ENCODE measurements at regions not wholly inside any gene's neighbourhood (a gene's known extent, or its start where the extent isn't known, plus 50 kb on each side); places are given as distances from the start of the nearest gene placed in this dataset.

GRCh38 chr9:107547772-107548297, 58.3 kb upstream of the KLF4 start:
- H3K4me3 Mint-ChIP-seq, result no peak overlapping the region
- TF ChIP-seq CTCF (IDR thresholded peaks at IDR 0.05), result no peak
- no peak for DNase-seq
- no peak for ATAC-seq (ENCODE audit: low read depth)
- H3K27ac Mint-ChIP-seq, result no peak overlapping the region
- intact Hi-C loops (cut with micrococcal nuclease), result no loop called here
- no peaks in the 10 kb centered on the region for H3K4me1 Mint-ChIP-seq
- H3K9me3 Mint-ChIP-seq, result no peaks in the 10 kb centered on the region
- no peaks in the 10 kb centered on the region for H3K36me3 Mint-ChIP-seq (ENCODE audit: low read depth)
- no peaks in the 10 kb centered on the region for H3K27me3 Mint-ChIP-seq
- ChIA-PET POLR2A (no interaction called here), CTCF (no interaction called here)

GRCh38 chr9:107547303-107547702, 57.7 kb upstream of the KLF4 start:
- ChIA-PET POLR2A (no interaction called here), CTCF (no interaction called here)
- no peak overlapping the region for H3K4me3 Mint-ChIP-seq
- no peak for DNase-seq
- H3K9me3 Mint-ChIP-seq, result no peaks in the 10 kb centered on the region
- H3K36me3 Mint-ChIP-seq (ENCODE audit: low read depth), result no peaks in the 10 kb centered on the region
- H3K27ac Mint-ChIP-seq, result no peak overlapping the region
- ATAC-seq (ENCODE audit: low read depth), result no peak
- H3K4me1 Mint-ChIP-seq, result no peaks in the 10 kb centered on the region
- intact Hi-C loops (cut with micrococcal nuclease), result no loop called here
- no peaks in the 10 kb centered on the region for H3K27me3 Mint-ChIP-seq
- TF ChIP-seq CTCF (IDR thresholded peaks at IDR 0.05), result no peak

GRCh38 chr9:107546859-107547258, 57.3 kb upstream of the KLF4 start:
- no peak for TF ChIP-seq CTCF (IDR thresholded peaks at IDR 0.05)
- no peaks in the 10 kb centered on the region for H3K27me3 Mint-ChIP-seq
- H3K9me3 Mint-ChIP-seq, result no peaks in the 10 kb centered on the region
- no peak overlapping the region for H3K4me3 Mint-ChIP-seq
- H3K4me1 Mint-ChIP-seq, result no peaks in the 10 kb centered on the region
- H3K36me3 Mint-ChIP-seq (ENCODE audit: low read depth), result no peaks in the 10 kb centered on the region
- H3K27ac Mint-ChIP-seq, result no peak overlapping the region
- no peak for DNase-seq
- ATAC-seq (ENCODE audit: low read depth), result no peak
- CTCF ChIA-PET, result no interaction called here
- intact Hi-C loops (cut with micrococcal nuclease), result no loop called here
- POLR2A ChIA-PET, result no interaction called here

GRCh38 chr9:107545036-107545435, 55.5 kb upstream of the KLF4 start:
- H3K9me3 Mint-ChIP-seq, result no peaks in the 10 kb centered on the region
- intact Hi-C loops (cut with micrococcal nuclease), result no loop called here
- no peaks in the 10 kb centered on the region for H3K27me3 Mint-ChIP-seq
- H3K4me3 Mint-ChIP-seq, result no peak overlapping the region
- TF ChIP-seq CTCF (IDR thresholded peaks at IDR 0.05), result no peak
- H3K27ac Mint-ChIP-seq, result no peak overlapping the region
- CTCF ChIA-PET, result no interaction called here
- no peaks in the 10 kb centered on the region for H3K36me3 Mint-ChIP-seq (ENCODE audit: low read depth)
- POLR2A ChIA-PET, result no interaction called here
- DNase-seq (no peak), ATAC-seq (ENCODE audit: low read depth) (no peak)
- H3K4me1 Mint-ChIP-seq, result no peaks in the 10 kb centered on the region

- POLR2A ChIA-PET, result no interaction called here
Observed at GRCh38 chr9:107542411-107543157, 53.0 kb upstream of the KLF4 start.

More at GRCh38 chr9:107542411-107543157, 53.0 kb upstream of the KLF4 start:
- Mint-ChIP-seq H3K27me3 (no peaks in the 10 kb centered on the region), H3K27ac (no peak overlapping the region), H3K9me3 (no peaks in the 10 kb centered on the region), H3K36me3 (ENCODE audit: low read depth) (no peaks in the 10 kb centered on the region), H3K4me1 (no peaks in the 10 kb centered on the region), H3K4me3 (no peak overlapping the region)
- TF ChIP-seq CTCF (IDR thresholded peaks at IDR 0.05), result no peak
- no peak for ATAC-seq (ENCODE audit: low read depth)
- no peak for DNase-seq
- CTCF ChIA-PET, result no interaction called here
- intact Hi-C loops (cut with micrococcal nuclease), result no loop called here
